ENCODE measurements at regions not wholly inside any gene's neighbourhood (a gene's known extent, or its start where the extent isn't known, plus 50 kb on each side); places are given as distances from the start of the nearest gene placed in this dataset.

DNA sequence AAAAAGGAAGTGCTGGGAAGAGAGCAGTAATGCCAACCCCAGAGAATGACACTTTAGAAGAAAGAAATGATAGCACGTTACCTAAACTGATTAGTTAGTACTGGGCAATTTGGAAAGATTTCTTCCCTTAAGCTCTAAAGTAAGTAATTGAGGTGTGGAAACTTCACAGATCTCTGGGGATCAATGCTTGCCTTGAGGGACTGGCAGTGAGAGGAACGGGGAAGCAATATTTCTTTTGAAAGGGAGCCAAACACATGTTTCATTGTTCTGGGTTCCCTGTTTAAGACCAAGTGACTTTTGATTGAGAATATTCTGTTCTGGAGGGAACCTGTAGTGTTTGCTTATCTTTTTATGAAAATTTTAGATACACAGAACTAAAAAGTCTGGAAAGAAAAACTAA is 190.5 kb downstream of the NDFIP2 start:
- TF ChIP-seq, protein P1, sequence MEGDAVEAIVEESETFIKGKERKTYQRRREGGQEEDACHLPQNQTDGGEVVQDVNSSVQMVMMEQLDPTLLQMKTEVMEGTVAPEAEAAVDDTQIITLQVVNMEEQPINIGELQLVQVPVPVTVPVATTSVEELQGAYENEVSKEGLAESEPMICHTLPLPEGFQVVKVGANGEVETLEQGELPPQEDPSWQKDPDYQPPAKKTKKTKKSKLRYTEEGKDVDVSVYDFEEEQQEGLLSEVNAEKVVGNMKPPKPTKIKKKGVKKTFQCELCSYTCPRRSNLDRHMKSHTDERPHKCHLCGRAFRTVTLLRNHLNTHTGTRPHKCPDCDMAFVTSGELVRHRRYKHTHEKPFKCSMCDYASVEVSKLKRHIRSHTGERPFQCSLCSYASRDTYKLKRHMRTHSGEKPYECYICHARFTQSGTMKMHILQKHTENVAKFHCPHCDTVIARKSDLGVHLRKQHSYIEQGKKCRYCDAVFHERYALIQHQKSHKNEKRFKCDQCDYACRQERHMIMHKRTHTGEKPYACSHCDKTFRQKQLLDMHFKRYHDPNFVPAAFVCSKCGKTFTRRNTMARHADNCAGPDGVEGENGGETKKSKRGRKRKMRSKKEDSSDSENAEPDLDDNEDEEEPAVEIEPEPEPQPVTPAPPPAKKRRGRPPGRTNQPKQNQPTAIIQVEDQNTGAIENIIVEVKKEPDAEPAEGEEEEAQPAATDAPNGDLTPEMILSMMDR (IDR thresholded peaks at IDR 0.05) = no peak
- TF ChIP-seq POLR2A (IDR thresholded peaks at IDR 0.05) = no peak
